ENCODE measurements at regions not wholly inside any gene's neighbourhood (a gene's known extent, or its start where the extent isn't known, plus 50 kb on each side); places are given as distances from the start of the nearest gene placed in this dataset.

GRCh38 chr5:57802131-57802530, 319.5 kb upstream of the ACTBL2 start:
- DNase-seq (ENCODE audit: low spot score): no peak

- no peak for DNase-seq (ENCODE audit: low spot score)
These were observed 312.6 kb upstream of the ACTBL2 start for GRCh38 chr5:57795203-57795602.

GRCh38 chr5:57791875-57792274, 309.3 kb upstream of the ACTBL2 start:
- DNase-seq (ENCODE audit: low spot score): no peak

- DNase-seq (ENCODE audit: low spot score): no peak
These were observed 303.3 kb upstream of the ACTBL2 start for GRCh38 chr5:57785946-57786345.

- DNase-seq (ENCODE audit: low spot score): no peak
These were observed 301.5 kb upstream of the ACTBL2 start for GRCh38 chr5:57784121-57784520.

- DNase-seq (ENCODE audit: low spot score): no peak
These were observed 301.1 kb upstream of the ACTBL2 start for GRCh38 chr5:57783693-57784092.

- no peak for DNase-seq (ENCODE audit: low spot score)
These were observed 298.3 kb upstream of the ACTBL2 start for GRCh38 chr5:57780961-57781325.

- peak; percentile 10 for DNase-seq (ENCODE audit: low spot score)
These were observed 297.8 kb upstream of the ACTBL2 start for GRCh38 chr5:57780306-57780960.

GRCh38 chr5:57779383-57780223, 297.0 kb upstream of the ACTBL2 start:
- DNase-seq (ENCODE audit: low spot score): peak; percentile 40

GRCh38 chr5:57778501-57779091, 296.0 kb upstream of the ACTBL2 start:
- DNase-seq (ENCODE audit: low spot score): no peak

GRCh38 chr5:57777174-57777581, 294.6 kb upstream of the ACTBL2 start:
- no peak for DNase-seq (ENCODE audit: low spot score)

GRCh38 chr5:57776035-57776434, 293.4 kb upstream of the ACTBL2 start:
- no peak for DNase-seq (ENCODE audit: low spot score)

GRCh38 chr5:57774439-57774838, 291.8 kb upstream of the ACTBL2 start:
- DNase-seq (ENCODE audit: low spot score): no peak

- DNase-seq (ENCODE audit: low spot score): no peak
These were observed 289.9 kb upstream of the ACTBL2 start for GRCh38 chr5:57772512-57772911.

GRCh38 chr5:57770039-57770438, 287.4 kb upstream of the ACTBL2 start:
- DNase-seq (ENCODE audit: low spot score): no peak

GRCh38 chr5:57768745-57769144, 286.1 kb upstream of the ACTBL2 start:
- DNase-seq (ENCODE audit: low spot score): no peak

GRCh38 chr5:57764479-57765089, 282.0 kb upstream of the ACTBL2 start:
- no peak for DNase-seq (ENCODE audit: low spot score)

- DNase-seq (ENCODE audit: low spot score): no peak
These were observed 278.9 kb upstream of the ACTBL2 start for GRCh38 chr5:57761513-57761912.

GRCh38 chr5:57754616-57755015, 272.0 kb upstream of the ACTBL2 start:
- no peak for DNase-seq (ENCODE audit: low spot score)

- no peak for DNase-seq (ENCODE audit: low spot score)
These were observed 270.8 kb upstream of the ACTBL2 start for GRCh38 chr5:57753446-57753845.

GRCh38 chr5:57751710-57752109, 269.1 kb upstream of the ACTBL2 start:
- DNase-seq (ENCODE audit: low spot score): no peak

- DNase-seq (ENCODE audit: low spot score): no peak
These were observed 268.3 kb upstream of the ACTBL2 start for GRCh38 chr5:57750891-57751290.

- no peak for DNase-seq (ENCODE audit: low spot score)
These were observed 267.7 kb upstream of the ACTBL2 start for GRCh38 chr5:57750282-57750681.
